Fibroblast of pulmonary artery (primary cell): ENCODE measurements at regions not wholly inside any gene's neighbourhood (a gene's known extent, or its start where the extent isn't known, plus 50 kb on each side); places are given as distances from the start of the nearest gene placed in this dataset.

Experiments used
- DNase-seq: peaks from one replicate; pipeline ENCODE4 v3.0.0-alpha.2; 2010; ENCODE audit warnings: low read depth
- H3K4me3 ChIP-seq: replicated peaks from 2 replicates; pipeline ENCODE4 v1.5.1; 2011; ENCODE audit warnings: low read depth, mild to moderate bottlenecking, control low read depth, low read length, moderate library complexity
- TF ChIP-seq, protein P1 (sequence below): IDR thresholded peaks from 2 replicates; pipeline ENCODE4 v1.5.1; 2011; ENCODE audit warnings: mild to moderate bottlenecking, control low read depth, low read length, inconsistent platforms; ENCODE audit errors: missing control alignments

DNA sequence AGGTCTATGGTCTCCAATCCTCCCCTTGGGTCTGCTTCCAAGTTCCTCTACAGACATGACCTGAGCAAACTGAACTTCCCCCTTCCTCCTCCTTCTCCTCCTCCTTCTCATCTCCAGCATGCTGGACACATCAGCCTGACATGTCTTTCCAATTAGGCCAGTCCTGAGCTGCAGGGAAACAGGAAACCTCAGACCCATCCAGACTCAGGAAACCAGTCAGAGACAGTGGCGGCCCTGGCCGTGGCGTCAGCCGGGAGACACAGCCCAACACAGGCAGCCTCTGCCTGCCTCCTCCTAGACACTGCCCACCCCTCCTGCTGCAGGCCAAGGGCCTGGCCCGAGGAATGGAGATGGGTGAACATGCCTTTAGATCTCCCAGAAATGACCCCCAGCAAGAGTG lies 468.8 kb downstream of the BCL11B start:
- DNase-seq: no peak
- TF ChIP-seq, protein P1, sequence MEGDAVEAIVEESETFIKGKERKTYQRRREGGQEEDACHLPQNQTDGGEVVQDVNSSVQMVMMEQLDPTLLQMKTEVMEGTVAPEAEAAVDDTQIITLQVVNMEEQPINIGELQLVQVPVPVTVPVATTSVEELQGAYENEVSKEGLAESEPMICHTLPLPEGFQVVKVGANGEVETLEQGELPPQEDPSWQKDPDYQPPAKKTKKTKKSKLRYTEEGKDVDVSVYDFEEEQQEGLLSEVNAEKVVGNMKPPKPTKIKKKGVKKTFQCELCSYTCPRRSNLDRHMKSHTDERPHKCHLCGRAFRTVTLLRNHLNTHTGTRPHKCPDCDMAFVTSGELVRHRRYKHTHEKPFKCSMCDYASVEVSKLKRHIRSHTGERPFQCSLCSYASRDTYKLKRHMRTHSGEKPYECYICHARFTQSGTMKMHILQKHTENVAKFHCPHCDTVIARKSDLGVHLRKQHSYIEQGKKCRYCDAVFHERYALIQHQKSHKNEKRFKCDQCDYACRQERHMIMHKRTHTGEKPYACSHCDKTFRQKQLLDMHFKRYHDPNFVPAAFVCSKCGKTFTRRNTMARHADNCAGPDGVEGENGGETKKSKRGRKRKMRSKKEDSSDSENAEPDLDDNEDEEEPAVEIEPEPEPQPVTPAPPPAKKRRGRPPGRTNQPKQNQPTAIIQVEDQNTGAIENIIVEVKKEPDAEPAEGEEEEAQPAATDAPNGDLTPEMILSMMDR: no peak
- no peak overlapping the region for H3K4me3 ChIP-seq

DNA sequence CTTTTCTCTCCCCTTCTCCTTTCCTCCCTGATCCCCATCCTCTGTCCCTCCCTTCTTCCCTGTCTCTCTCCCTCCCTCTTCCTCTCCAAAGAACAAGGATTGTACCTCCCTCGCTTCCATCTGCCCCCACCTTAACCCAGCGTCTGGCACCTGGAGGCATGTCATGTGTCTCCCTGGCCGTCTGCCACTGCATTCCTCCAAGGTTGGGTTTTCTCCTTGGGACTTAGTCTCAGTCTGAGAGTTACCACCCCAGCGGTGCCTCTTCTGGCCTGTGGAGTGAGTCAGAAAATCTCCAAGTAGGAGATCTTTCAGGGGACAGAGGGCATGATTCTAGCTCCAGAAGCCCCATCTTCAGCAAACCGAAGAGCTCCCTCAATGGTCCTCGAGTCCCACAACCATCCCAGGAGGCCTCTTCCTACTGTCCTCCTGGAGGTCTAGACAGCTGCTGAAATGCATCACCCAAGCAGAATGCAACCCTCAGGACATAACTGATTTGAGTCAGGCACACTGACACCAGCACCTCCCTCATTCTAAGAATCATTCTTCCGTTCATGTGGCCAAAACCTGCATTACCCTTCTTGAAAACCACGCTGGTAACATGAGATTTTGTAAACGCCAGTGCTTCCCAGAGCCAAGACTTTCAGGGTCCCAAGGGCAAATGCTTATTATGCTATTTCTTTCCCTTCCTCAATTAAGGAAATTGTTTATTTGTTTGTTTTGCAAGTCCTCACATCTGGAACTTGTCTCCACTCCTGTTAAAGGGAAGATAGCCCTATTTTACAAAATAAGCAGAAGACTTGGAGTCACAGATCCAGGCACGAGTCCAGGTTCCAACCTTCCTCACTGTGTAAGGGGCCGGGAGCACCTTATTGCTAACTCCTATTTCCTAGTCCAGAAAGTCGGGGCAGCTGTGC lies 463.2 kb downstream of the BCL11B start:
- H3K4me3 ChIP-seq: no peak overlapping the region
- TF ChIP-seq, protein P1: no peak
- DNase-seq: no peak

DNA sequence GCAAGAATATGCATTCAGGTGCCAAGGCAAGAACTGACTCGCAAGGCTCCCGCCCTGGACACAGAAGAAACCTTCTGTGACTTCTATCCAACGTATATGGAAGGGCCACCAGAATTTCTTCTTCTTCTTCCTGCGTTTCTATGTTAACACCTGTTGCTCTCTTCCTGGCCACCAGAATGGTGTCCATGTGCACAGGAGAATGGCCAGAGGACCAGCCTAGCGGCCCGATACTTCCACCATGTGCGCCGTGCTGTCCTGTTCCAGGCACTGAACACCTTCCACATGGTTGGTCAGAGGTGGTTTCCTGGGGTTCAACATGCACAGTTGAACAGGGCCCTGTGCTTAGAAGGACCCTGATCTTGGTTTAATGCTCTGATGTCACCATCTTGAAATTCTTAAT lies 455.8 kb downstream of the BCL11B start:
- TF ChIP-seq, protein P1: no peak
- H3K4me3 ChIP-seq: no peak overlapping the region
- DNase-seq: no peak

DNA sequence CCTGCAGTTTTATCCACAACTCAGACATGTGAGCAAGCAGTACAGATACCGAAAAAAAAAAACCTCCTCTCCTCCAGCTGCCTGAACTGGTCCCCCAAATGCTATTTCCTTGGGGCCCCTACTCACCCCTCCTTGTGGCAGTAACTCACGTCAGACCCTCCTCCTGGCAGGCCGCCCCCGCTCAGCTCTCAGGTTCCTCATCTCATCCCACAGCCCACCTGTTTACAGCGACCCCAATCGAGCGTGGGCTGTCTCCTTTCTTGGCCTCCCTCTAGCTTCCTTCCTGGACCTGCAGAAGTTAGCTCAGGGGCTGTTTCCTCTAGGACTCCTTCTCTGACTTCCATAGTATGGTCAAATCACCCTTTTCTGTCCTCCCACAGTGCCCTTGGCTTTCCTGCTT lies 455.3 kb downstream of the BCL11B start:
- TF ChIP-seq, protein P1: no peak
- H3K4me3 ChIP-seq: no peak overlapping the region
- DNase-seq: no peak

DNA sequence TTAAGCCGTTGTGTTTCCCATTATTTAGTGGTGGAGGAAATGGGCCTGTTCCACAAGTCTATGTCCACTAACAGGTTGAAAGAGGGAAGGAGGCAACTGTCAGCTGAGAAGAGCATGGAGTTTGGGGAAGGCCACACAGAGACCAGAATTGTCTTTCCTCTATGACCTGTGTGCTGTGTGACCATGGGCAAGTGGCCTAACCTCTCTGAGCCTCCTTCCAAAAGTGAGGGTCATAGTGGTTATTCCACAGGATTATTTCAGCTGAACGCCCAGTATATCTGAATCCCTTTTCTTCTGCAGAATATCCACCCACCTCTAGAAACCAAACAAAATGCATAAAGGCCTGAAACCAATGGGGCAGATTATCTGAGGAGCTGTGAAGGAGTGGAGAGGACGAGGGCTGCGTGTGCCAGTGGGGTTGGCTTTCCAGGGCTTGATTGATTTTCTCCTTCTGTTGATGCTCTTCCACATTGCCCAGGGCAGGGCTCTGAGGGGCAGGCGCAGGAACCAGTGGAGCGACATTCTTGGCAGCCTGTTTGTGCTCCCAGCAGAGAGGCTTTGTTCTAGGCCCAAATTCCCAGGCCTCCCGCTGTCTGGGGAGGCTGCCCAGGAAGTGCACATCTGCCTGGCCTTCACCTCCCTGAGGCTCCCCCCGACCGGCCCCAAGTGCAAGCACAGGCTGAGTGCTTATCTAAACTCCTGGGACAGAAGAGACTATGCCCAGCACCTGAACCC lies 452.7 kb downstream of the BCL11B start:
- no peak overlapping the region for H3K4me3 ChIP-seq
- DNase-seq: no peak
- TF ChIP-seq, protein P1: no peak

DNA sequence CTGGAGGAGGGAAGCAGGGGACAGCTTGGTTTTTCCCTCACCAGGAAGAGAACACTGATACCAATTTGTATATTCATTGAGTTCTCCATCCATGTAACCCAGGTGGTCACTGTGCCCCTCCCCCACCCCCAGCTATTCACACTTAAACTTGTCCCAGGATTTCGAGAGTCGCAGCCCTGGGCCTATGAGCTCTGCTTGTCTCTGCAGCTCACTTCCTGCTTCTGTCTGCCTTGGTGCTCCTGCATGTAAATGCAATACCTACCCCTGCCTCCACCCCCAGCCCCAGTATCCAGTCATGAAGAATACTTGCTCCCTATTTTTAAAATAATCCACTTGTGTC lies 452.2 kb downstream of the BCL11B start:
- H3K4me3 ChIP-seq: no peak overlapping the region
- no peak for DNase-seq
- TF ChIP-seq, protein P1: no peak
